SK-N-SH (cell line): ENCODE measurements at regions not wholly inside any gene's neighbourhood (a gene's known extent, or its start where the extent isn't known, plus 50 kb on each side); places are given as distances from the start of the nearest gene placed in this dataset.

Source experiments
- CTCF ChIA-PET: fragments of 300-600, 350-600 bp; formaldehyde crosslinking; extraction: SDS; loops from one replicate; lab custom pipeline; 2021; lab: Yijun Ruan, JAX
- POLR2A ChIA-PET: fragments of 350-600 bp; sonication (Branson Sonifier 250); formaldehyde crosslinking; extraction: SDS; loops from one replicate; lab custom pipeline; 2020; ENCODE audit warnings: antibody characterized with exemption, inconsistent platforms; lab: Yijun Ruan, JAX
- DNase-seq: peaks from one replicate; pipeline ENCODE4 v3.0.0; 2012
- H2AFZ ChIP-seq: fragments of 200-600 bp; sonication (generic); 2 replicates; pipeline ENCODE4 v1.8.1; 2016; ENCODE audit warnings: antibody characterized with exemption, mild to moderate bottlenecking, low read depth
- H3F3A ChIP-seq: fragments of 200-600 bp; sonication (generic); replicated peaks from 2 replicates; pipeline ENCODE3; 2016; ENCODE audit warnings: antibody characterized with exemption, mild to moderate bottlenecking; ENCODE audit not compliant: insufficient read depth
- H3K27ac ChIP-seq, 2 experiments: fragments of 200-500 bp in 1 of 2; fragments of 200-600 bp in 1 of 2; sonication (Bioruptor generic) in 1 of 2; sonication (generic), shearing (Covaris generic) in 1 of 2; 2 replicates each; pipeline versions ENCODE4 v1.5.1 to v1.6.1; 2014 to 2016; ENCODE audit warnings: low read depth in 2 of 2, inconsistent platforms in 1 of 2, low read length in 1 of 2, mild to moderate bottlenecking in 1 of 2, mixed read lengths in 1 of 2
- H3K27me3 ChIP-seq: fragments of 200-600 bp; sonication (generic), shearing (Covaris generic); 2 replicates; pipeline ENCODE4 v1.6.1; 2016; ENCODE audit warnings: mixed run types; ENCODE audit not compliant: insufficient read depth
- H3K36me3 ChIP-seq, 2 experiments: fragments of 200-500 bp in 1 of 2; fragments of 200-600 bp in 1 of 2; sonication (Bioruptor generic) in 1 of 2; sonication (generic) in 1 of 2; replicated peaks in 1 of 2; 2 replicates each; pipeline versions ENCODE3 to v1.5.1; 2014 to 2016; ENCODE audit warnings: low read length in 1 of 2, mild to moderate bottlenecking in 1 of 2; ENCODE audit not compliant: insufficient read depth in 2 of 2, control insufficient read depth in 1 of 2
- H3K4me1 ChIP-seq, 2 experiments: fragments of 200-500 bp in 1 of 2; fragments of 200-600 bp in 1 of 2; sonication (Bioruptor generic) in 1 of 2; sonication (generic), shearing (Covaris generic) in 1 of 2; 2 replicates each; pipeline versions ENCODE4 v1.5.1 to v1.6.1; 2014 to 2016; ENCODE audit warnings: low read depth in 1 of 2, low read length in 1 of 2, mixed run types in 1 of 2; ENCODE audit not compliant: insufficient read depth in 2 of 2, control insufficient read depth in 1 of 2
- H3K4me2 ChIP-seq: fragments of 200-600 bp; sonication (generic), shearing (Covaris generic); 2 replicates; pipeline ENCODE4 v1.6.1; 2017; ENCODE audit warnings: mixed run types
- H3K4me3 ChIP-seq, 2 experiments: fragments of 200-500 bp in 1 of 2; fragments of 200-600 bp in 1 of 2; sonication (Bioruptor generic) in 1 of 2; sonication (generic), shearing (Covaris generic) in 1 of 2; 2 replicates each; pipeline versions ENCODE4 v1.5.1 to v1.8.1; 2014 to 2016; ENCODE audit warnings: low read depth in 2 of 2, inconsistent platforms in 1 of 2, low read length in 1 of 2, mild to moderate bottlenecking in 1 of 2, mixed read lengths in 1 of 2, moderate library complexity in 1 of 2
- H3K79me2 ChIP-seq: fragments of 200-600 bp; sonication (generic); 2 replicates; pipeline ENCODE4 v1.8.1; 2017; ENCODE audit warnings: mild to moderate bottlenecking; ENCODE audit not compliant: insufficient read depth
- H3K9ac ChIP-seq: fragments of 200-600 bp; sonication (generic); 2 replicates; pipeline ENCODE4 v1.6.1; 2017; ENCODE audit warnings: mixed run types
- H3K9me2 ChIP-seq: fragments of 200-600 bp; sonication (generic); 2 replicates; pipeline ENCODE4 v1.6.1; 2017; ENCODE audit warnings: mixed run types
- H3K9me3 ChIP-seq: fragments of 200-600 bp; sonication (generic); 2 replicates; pipeline ENCODE4 v1.6.1; 2017; ENCODE audit warnings: mixed run types, mild to moderate bottlenecking, moderate library complexity
- H4K20me1 ChIP-seq: fragments of 200-600 bp; sonication (generic); 2 replicates; pipeline ENCODE4 v1.6.1; 2017; ENCODE audit warnings: mild to moderate bottlenecking, mixed run types; ENCODE audit not compliant: insufficient read depth
- CHD2 ChIP-seq: fragments of 150-350 bp; IDR thresholded peaks from 2 replicates; pipeline ENCODE4 v1.6.1; 2018; ENCODE audit warnings: low read length; ENCODE audit not compliant: partially characterized antibody
- ELF1 ChIP-seq: IDR thresholded peaks from 2 replicates; pipeline ENCODE4 v1.4.0; 2012
- EP300 ChIP-seq, 2 experiments: IDR thresholded peaks; 2 replicates each; pipeline versions ENCODE4 v1.4.0 to v1.6.1; 2012; ENCODE audit warnings: borderline replicate concordance in 1 of 2, low read depth in 1 of 2, low read length in 1 of 2
- FOSL2 ChIP-seq: IDR thresholded peaks from 2 replicates; pipeline ENCODE4 v1.4.0; 2012; ENCODE audit warnings: low read depth, mild to moderate bottlenecking, moderate library complexity, borderline replicate concordance
- GATA2 ChIP-seq: sonication (generic); formaldehyde crosslinking; IDR thresholded peaks from 2 replicates; pipeline ENCODE4 v1.5.0; 2020; ENCODE audit warnings: mild to moderate bottlenecking, missing genetic modification reagents
- MEF2A ChIP-seq: IDR thresholded peaks from 2 replicates; pipeline ENCODE4 v1.4.0; 2012; ENCODE audit warnings: low read depth, borderline replicate concordance
- NRF1 ChIP-seq: IDR thresholded peaks from 2 replicates; pipeline ENCODE4 v1.6.1; 2012; ENCODE audit warnings: low read depth, mild to moderate bottlenecking, low read length
- RCOR1 ChIP-seq: fragments of 150-350 bp; IDR thresholded peaks from 2 replicates; pipeline ENCODE4 v1.6.1; 2017; ENCODE audit warnings: antibody characterized with exemption, low read length
- SIN3A ChIP-seq: IDR thresholded peaks from 2 replicates; pipeline ENCODE4 v1.6.1; 2012; ENCODE audit warnings: low read depth, mild to moderate bottlenecking, low read length, moderate library complexity, borderline replicate concordance
- TEAD4 ChIP-seq: IDR thresholded peaks from 2 replicates; pipeline ENCODE4 v1.4.0; 2012; ENCODE audit warnings: mild to moderate bottlenecking, borderline replicate concordance; ENCODE audit not compliant: insufficient read depth
- WGBS: methylation state at CpG from one replicate; pipeline ENCODE4 v1.1.6; 2017; ENCODE audit warnings: low lambda C conversion rate; 5-methylcytosine and 5-hydroxymethylcytosine counted together
- TF ChIP-seq, protein P1 (sequence below): IDR thresholded peaks from 2 replicates; pipeline ENCODE4 v1.4.0; 2012; ENCODE audit warnings: low read depth, borderline replicate concordance
- TF ChIP-seq, protein P2 (sequence below): IDR thresholded peaks from 2 replicates; pipeline ENCODE4 v1.4.0; 2012; ENCODE audit warnings: low read depth
- TF ChIP-seq, protein P3 (sequence below): IDR thresholded peaks from 2 replicates; pipeline ENCODE4 v1.6.1; 2012; ENCODE audit warnings: mild to moderate bottlenecking, low read depth, low read length, moderate library complexity
- TF ChIP-seq, protein P4 (sequence below): fragments of 150-350 bp; IDR thresholded peaks from 2 replicates; pipeline ENCODE4 v1.6.1; 2017; ENCODE audit warnings: antibody characterized with exemption, low read length, low read depth, borderline replicate concordance

DNA sequence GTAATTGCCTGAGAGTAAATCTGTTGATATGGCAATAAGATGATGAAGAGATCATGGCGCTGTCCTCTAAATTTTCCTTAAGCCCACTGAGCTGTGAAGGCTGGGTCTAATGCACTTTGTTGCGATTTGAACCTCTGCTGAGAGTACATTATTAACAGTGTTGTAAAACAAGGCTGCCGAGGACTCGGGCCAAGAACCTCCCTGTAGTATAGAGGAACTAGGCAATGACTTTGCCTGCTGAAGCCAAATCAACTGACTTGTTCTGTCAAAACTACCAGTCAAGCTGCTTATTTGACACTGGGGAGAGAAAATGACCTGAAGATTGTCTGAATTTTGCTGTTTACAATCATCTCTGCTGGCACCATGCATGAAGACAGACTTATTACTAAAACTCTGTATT lies 1154.7 kb downstream of the DTWD2 start:
- Histone ChIP-seq H3K79me2 (no peaks in the 10 kb centered on the region), H3K27ac (no peak overlapping the region), H3K36me3 (no peaks in the 10 kb centered on the region), H3K9me3 (peaks cover 3% of the 10 kb centered on the region; the same call in 1 of the 2 replicates), H4K20me1 (no peaks in the 10 kb centered on the region), H3K27me3 (no peaks in the 10 kb centered on the region), H3K4me2 (no peak overlapping the region), H3K9ac (no peak overlapping the region), H2AFZ (no peak overlapping the region), H3K4me1 (no peaks in the 10 kb centered on the region), H3K4me3 (no peak overlapping the region), H3F3A (no peaks in the 10 kb centered on the region), H3K9me2 (no peaks in the 10 kb centered on the region)
- ChIA-PET POLR2A (no interaction called here), CTCF (no interaction called here)
- TF ChIP-seq SIN3A (no peak), EP300 (IDR thresholded peaks at IDR 0.05; ENCODE audit: borderline replicate concordance in 1 of 2, low read depth in 1 of 2, low read length in 1 of 2) (no peak), GATA2 (no peak), MEF2A (no peak), FOSL2 (no peak), NRF1 (no peak), ELF1 (no peak)
- TF ChIP-seq, protein P1, sequence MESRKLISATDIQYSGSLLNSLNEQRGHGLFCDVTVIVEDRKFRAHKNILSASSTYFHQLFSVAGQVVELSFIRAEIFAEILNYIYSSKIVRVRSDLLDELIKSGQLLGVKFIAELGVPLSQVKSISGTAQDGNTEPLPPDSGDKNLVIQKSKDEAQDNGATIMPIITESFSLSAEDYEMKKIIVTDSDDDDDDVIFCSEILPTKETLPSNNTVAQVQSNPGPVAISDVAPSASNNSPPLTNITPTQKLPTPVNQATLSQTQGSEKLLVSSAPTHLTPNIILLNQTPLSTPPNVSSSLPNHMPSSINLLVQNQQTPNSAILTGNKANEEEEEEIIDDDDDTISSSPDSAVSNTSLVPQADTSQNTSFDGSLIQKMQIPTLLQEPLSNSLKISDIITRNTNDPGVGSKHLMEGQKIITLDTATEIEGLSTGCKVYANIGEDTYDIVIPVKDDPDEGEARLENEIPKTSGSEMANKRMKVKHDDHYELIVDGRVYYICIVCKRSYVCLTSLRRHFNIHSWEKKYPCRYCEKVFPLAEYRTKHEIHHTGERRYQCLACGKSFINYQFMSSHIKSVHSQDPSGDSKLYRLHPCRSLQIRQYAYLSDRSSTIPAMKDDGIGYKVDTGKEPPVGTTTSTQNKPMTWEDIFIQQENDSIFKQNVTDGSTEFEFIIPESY = no peak
- TF ChIP-seq, protein P2, sequence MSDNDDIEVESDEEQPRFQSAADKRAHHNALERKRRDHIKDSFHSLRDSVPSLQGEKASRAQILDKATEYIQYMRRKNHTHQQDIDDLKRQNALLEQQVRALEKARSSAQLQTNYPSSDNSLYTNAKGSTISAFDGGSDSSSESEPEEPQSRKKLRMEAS = no peak
- TF ChIP-seq, protein P3, sequence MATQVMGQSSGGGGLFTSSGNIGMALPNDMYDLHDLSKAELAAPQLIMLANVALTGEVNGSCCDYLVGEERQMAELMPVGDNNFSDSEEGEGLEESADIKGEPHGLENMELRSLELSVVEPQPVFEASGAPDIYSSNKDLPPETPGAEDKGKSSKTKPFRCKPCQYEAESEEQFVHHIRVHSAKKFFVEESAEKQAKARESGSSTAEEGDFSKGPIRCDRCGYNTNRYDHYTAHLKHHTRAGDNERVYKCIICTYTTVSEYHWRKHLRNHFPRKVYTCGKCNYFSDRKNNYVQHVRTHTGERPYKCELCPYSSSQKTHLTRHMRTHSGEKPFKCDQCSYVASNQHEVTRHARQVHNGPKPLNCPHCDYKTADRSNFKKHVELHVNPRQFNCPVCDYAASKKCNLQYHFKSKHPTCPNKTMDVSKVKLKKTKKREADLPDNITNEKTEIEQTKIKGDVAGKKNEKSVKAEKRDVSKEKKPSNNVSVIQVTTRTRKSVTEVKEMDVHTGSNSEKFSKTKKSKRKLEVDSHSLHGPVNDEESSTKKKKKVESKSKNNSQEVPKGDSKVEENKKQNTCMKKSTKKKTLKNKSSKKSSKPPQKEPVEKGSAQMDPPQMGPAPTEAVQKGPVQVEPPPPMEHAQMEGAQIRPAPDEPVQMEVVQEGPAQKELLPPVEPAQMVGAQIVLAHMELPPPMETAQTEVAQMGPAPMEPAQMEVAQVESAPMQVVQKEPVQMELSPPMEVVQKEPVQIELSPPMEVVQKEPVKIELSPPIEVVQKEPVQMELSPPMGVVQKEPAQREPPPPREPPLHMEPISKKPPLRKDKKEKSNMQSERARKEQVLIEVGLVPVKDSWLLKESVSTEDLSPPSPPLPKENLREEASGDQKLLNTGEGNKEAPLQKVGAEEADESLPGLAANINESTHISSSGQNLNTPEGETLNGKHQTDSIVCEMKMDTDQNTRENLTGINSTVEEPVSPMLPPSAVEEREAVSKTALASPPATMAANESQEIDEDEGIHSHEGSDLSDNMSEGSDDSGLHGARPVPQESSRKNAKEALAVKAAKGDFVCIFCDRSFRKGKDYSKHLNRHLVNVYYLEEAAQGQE = no peak
- WGBS = 64% methylated on average over 4 of the region's 4 CpGs
- no peak for DNase-seq

DNA sequence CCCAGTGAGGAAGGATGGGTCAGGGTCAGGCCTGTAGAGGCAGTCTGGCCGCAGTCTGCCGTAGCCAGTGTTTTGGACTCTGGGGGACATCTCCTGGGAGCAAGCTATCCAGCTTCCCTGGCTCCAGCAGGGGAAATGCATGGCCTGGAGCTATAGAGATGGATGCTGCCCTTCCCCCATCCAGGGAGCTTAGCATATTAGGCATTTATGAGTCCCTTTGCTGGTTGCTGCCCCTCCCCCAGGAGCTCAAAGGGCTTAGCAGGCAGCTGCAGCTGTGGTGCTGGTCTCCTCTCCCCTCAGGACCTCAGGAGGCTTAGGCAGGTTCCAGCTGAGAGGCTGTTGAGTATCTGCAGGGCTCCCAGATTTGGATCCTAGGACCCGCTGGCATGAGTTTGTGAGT lies 1158.7 kb downstream of the DTWD2 start:
- TF ChIP-seq TEAD4 (no peak), GATA2 (no peak), CHD2 (no peak), RCOR1 (no peak)
- TF ChIP-seq, protein P2 = no peak
- TF ChIP-seq, protein P4, sequence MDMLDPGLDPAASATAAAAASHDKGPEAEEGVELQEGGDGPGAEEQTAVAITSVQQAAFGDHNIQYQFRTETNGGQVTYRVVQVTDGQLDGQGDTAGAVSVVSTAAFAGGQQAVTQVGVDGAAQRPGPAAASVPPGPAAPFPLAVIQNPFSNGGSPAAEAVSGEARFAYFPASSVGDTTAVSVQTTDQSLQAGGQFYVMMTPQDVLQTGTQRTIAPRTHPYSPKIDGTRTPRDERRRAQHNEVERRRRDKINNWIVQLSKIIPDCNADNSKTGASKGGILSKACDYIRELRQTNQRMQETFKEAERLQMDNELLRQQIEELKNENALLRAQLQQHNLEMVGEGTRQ = no peak
- TF ChIP-seq, protein P1 = no peak
- H3K4me2 ChIP-seq = no peak overlapping the region
- H3K27me3 ChIP-seq = no peaks in the 10 kb centered on the region
- H3K9me3 ChIP-seq = no peaks in the 10 kb centered on the region
- no peaks in the 10 kb centered on the region for H3K4me1 ChIP-seq
- no peak overlapping the region for H3K4me3 ChIP-seq
- H4K20me1 ChIP-seq = no peaks in the 10 kb centered on the region
- H3K36me3 ChIP-seq = no peaks in the 10 kb centered on the region
- no peak overlapping the region for H2AFZ ChIP-seq
- CTCF ChIA-PET = no interaction called here
- POLR2A ChIA-PET = no interaction called here
- H3K27ac ChIP-seq = no peak overlapping the region
- 80% methylated on average over 2 of the region's 3 CpGs for WGBS
- no peak overlapping the region for H3K9ac ChIP-seq
- H3K9me2 ChIP-seq = no peaks in the 10 kb centered on the region
- DNase-seq = no peak
- no peaks in the 10 kb centered on the region for H3K79me2 ChIP-seq
- no peaks in the 10 kb centered on the region for H3F3A ChIP-seq
